GM12878 (cell line): ENCODE measurements at regions not wholly inside any gene's neighbourhood (a gene's known extent, or its start where the extent isn't known, plus 50 kb on each side); places are given as distances from the start of the nearest gene placed in this dataset.

Experiments used
- ATAC-seq: fragments of 200-7000 bp; cut with Tn5 transposase; 3 replicates; pipeline ENCODE4 v1.9.1; 2020; ENCODE audit warnings: mild to moderate bottlenecking, moderate library complexity
- BruUV-seq: library from RNA; stranded (reverse); fragments of 400-500 nt; replicated peaks from 2 replicates; lab custom pipeline; 2021; lab: Mats Ljungman, UMichigan
- CTCF ChIA-PET: fragments of 300-600 bp; sonication (Branson Sonifier 250); formaldehyde crosslinking; extraction: SDS; loops from one replicate; lab custom pipeline; 2021; ENCODE audit warnings: inconsistent platforms; lab: Yijun Ruan, JAX
- POLR2A ChIA-PET: fragments of 350-600 bp; formaldehyde crosslinking; extraction: SDS; loops from one replicate; lab custom pipeline; 2021; ENCODE audit warnings: inconsistent platforms; lab: Charles Lee
- RAD21 ChIA-PET: fragments of 300-600 bp; sonication (Branson Sonifier 250); formaldehyde crosslinking; loops from one replicate; lab custom pipeline; 2023; ENCODE audit warnings: antibody characterized with exemption; ENCODE audit not compliant: unreplicated experiment; lab: Charles Lee
- SMC1A ChIA-PET: fragments of 300-600 bp; sonication (Branson Sonifier 250); formaldehyde crosslinking; loops from one replicate; lab custom pipeline; 2023; ENCODE audit not compliant: unreplicated experiment, uncharacterized antibody; lab: Charles Lee
- DNase-seq: peaks from one replicate; pipeline ENCODE4 v3.0.0-alpha.2; 2011; ENCODE audit warnings: low read depth, low spot score
- FAIRE-seq: peaks from 3 replicates; lab custom pipeline; 2011; peaks lifted over from hg19 to GRCh38; lab: Jason Lieb, UNC
- H2AFZ ChIP-seq: 2 replicates; pipeline ENCODE4 v1.6.0; 2011; ENCODE audit warnings: low read depth, low read length, control low read depth; ENCODE audit not compliant: control insufficient read depth
- H3K27ac ChIP-seq: 2 replicates; pipeline ENCODE4 v1.5.1; 2011; ENCODE audit warnings: control low read depth; ENCODE audit not compliant: control insufficient read depth, insufficient read depth
- H3K27me3 ChIP-seq, 2 experiments: replicated peaks in 1 of 2; 2 replicates each; pipeline versions ENCODE4 v1.6.0 to v1.6.1; 2011; ENCODE audit warnings: low read length in 1 of 2; ENCODE audit not compliant: control insufficient read depth in 2 of 2, insufficient read depth in 2 of 2
- H3K36me3 ChIP-seq, 2 experiments: 2 replicates each; pipeline ENCODE4 v1.5.1; 2011; ENCODE audit warnings: low read length in 1 of 2; ENCODE audit not compliant: control insufficient read depth in 2 of 2, insufficient read depth in 2 of 2
- H3K4me1 ChIP-seq: 2 replicates; pipeline ENCODE4 v1.6.1; 2011; ENCODE audit warnings: mild to moderate bottlenecking, low read length, moderate library complexity, mixed read lengths; ENCODE audit not compliant: control insufficient read depth, insufficient read depth
- H3K4me2 ChIP-seq: 2 replicates; pipeline ENCODE4 v1.6.0; 2011; ENCODE audit warnings: control low read depth; ENCODE audit not compliant: control insufficient read depth, insufficient read depth
- H3K4me3 ChIP-seq: fragments of 200-600 bp; sonication (generic); 2 replicates; pipeline ENCODE4 v1.5.1; 2016
- H3K79me2 ChIP-seq: 2 replicates; pipeline ENCODE4 v1.6.0; 2011; ENCODE audit warnings: low read length; ENCODE audit not compliant: control insufficient read depth, insufficient read depth
- H3K9ac ChIP-seq: 2 replicates; pipeline ENCODE4 v1.8.0; 2011; ENCODE audit warnings: low read length, control low read depth, mixed read lengths; ENCODE audit not compliant: control insufficient read depth, insufficient read depth
- H3K9me3 ChIP-seq: replicated peaks from 3 replicates; pipeline ENCODE4 v1.5.1; 2011; ENCODE audit warnings: mild to moderate bottlenecking, low read length; ENCODE audit not compliant: control insufficient read depth, insufficient read depth
- H4K20me1 ChIP-seq: 2 replicates; pipeline ENCODE4 v1.6.0; 2011; ENCODE audit not compliant: control insufficient read depth, insufficient read depth
- ATF7 ChIP-seq: fragments of 450-650 bp; IDR thresholded peaks from 2 replicates; pipeline ENCODE4 v1.6.1; 2016; ENCODE audit warnings: low read depth, mild to moderate bottlenecking
- CREM ChIP-seq: IDR thresholded peaks from 2 replicates; pipeline ENCODE4 v1.6.1; 2014; ENCODE audit warnings: antibody characterized with exemption, low read depth
- EED ChIP-seq: sonication (generic); IDR thresholded peaks from 2 replicates; pipeline ENCODE4 v1.6.1; 2016; ENCODE audit warnings: antibody characterized with exemption, low read depth
- KDM1A ChIP-seq: fragments of 200-600 bp; sonication (generic); IDR thresholded peaks from 2 replicates; pipeline ENCODE4 v1.6.1; 2016; ENCODE audit warnings: borderline replicate concordance
- NFIC ChIP-seq: IDR thresholded peaks from 2 replicates; pipeline ENCODE4 v1.6.1; 2012; ENCODE audit warnings: low read depth, mild to moderate bottlenecking, inconsistent platforms, low read length, moderate library complexity
- NR2C1 ChIP-seq: fragments of 450-650 bp; IDR thresholded peaks from 2 replicates; pipeline ENCODE4 v1.6.1; 2017; ENCODE audit warnings: antibody characterized with exemption, mild to moderate bottlenecking, moderate library complexity
- PAX8 ChIP-seq: fragments of 450-650 bp; IDR thresholded peaks from 2 replicates; pipeline ENCODE4 v1.6.1; 2017; ENCODE audit warnings: mild to moderate bottlenecking, moderate library complexity
- PML ChIP-seq: IDR thresholded peaks from 2 replicates; pipeline ENCODE4 v1.6.1; 2012; ENCODE audit warnings: low read length, inconsistent platforms
- RELA ChIP-seq: fragments of 450-650 bp; IDR thresholded peaks from 2 replicates; pipeline ENCODE4 v1.8.0; 2014; ENCODE audit warnings: borderline replicate concordance; ENCODE audit not compliant: partially characterized antibody
- SIX5 ChIP-seq: IDR thresholded peaks from 2 replicates; pipeline ENCODE4 v1.6.1; 2011; ENCODE audit warnings: mild to moderate bottlenecking, low read depth, low read length, moderate library complexity; ENCODE audit not compliant: severe bottlenecking
- TBL1XR1 ChIP-seq: IDR thresholded peaks from 2 replicates; pipeline ENCODE4 v1.6.1; 2012; ENCODE audit warnings: low read depth, low read length, improper control_type of control experiment
- ZZZ3 ChIP-seq: IDR thresholded peaks from 2 replicates; pipeline ENCODE4 v1.6.1; 2011; ENCODE audit warnings: low read depth; ENCODE audit not compliant: control insufficient read depth, insufficient read length
- in situ Hi-C: fragments of 300-500 bp; cut with MboI; formaldehyde crosslinking; loops from 9 replicates; pipeline ENCODE4 v1.14.3; 2018; ENCODE audit warnings: mixed read lengths
- intact Hi-C: fragments of 100-400 bp; cut with micrococcal nuclease; formaldehyde crosslinking; loops from one replicate; pipeline ENCODE4 v1.14.2; 2022; ENCODE audit not compliant: unreplicated experiment
- TF ChIP-seq, protein P1 (sequence below): IDR thresholded peaks from 2 replicates; pipeline ENCODE4 v1.6.1; 2012; ENCODE audit warnings: low read depth, low read length, improper control_type of control experiment
- TF ChIP-seq, protein P2 (sequence below): fragments of 450-650 bp; formaldehyde crosslinking; IDR thresholded peaks from 2 replicates; pipeline ENCODE4 v1.5.0; 2022; ENCODE audit warnings: mild to moderate bottlenecking, missing genetic modification characterization
- TF ChIP-seq, protein P3 (sequence below): fragments of 450-650 bp; IDR thresholded peaks from 2 replicates; pipeline ENCODE4 v1.6.1; 2018; ENCODE audit warnings: borderline replicate concordance, mild to moderate bottlenecking; ENCODE audit not compliant: partially characterized antibody
- TF ChIP-seq, protein P4 (sequence below): fragments of 450-650 bp; IDR thresholded peaks from 2 replicates; pipeline ENCODE4 v1.6.1; 2017; ENCODE audit warnings: antibody characterized with exemption, mild to moderate bottlenecking, moderate library complexity

DNA sequence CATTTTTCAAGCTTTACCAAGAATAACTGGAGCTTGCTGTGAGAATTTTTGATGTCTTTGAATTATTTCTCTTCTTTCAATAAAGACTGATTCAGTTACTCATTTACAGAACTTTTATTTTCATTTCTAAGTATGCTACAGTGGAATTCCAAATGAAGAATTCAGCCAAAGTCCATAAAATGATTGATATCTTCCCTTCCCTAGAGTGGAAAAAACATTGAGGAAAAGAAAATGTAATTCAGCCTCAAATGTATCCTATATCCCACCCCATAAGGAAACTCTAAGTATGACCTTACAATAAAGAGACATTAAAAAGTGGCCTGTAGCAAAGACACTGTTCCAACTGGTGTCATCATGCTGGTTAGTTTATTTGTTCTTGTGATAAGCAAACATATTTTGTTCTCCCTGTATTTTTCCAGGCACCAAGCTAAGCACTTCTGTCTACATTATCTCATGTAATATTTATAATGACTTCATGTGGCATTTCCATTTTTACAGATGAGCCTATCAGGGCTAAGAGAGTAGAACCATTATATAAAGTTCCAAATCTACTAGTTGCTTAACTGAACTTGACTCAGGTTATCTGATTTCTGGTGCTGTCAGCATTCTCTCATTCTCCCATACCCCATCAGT is 450.4 kb downstream of the NEBL start:
- Histone ChIP-seq H3K27ac (no peak overlapping the region), H3K4me2 (no peak overlapping the region), H3K79me2 (no peaks in the 10 kb centered on the region), H3K4me3 (no peak overlapping the region), H3K36me3 (no peaks in the 10 kb centered on the region), H3K9me3 (no peaks in the 10 kb centered on the region), H3K9ac (no peak overlapping the region), H4K20me1 (no peaks in the 10 kb centered on the region), H2AFZ (no peak overlapping the region), H3K4me1 (no peaks in the 10 kb centered on the region), H3K27me3 (no peaks in the 10 kb centered on the region)
- BruUV-seq: no TSS peak
- CTCF ChIA-PET: no interaction called here
- TF ChIP-seq CREM: no peak
- TF ChIP-seq ATF7: no peak
- TF ChIP-seq, protein P1, sequence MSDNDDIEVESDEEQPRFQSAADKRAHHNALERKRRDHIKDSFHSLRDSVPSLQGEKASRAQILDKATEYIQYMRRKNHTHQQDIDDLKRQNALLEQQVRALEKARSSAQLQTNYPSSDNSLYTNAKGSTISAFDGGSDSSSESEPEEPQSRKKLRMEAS: no peak
- TF ChIP-seq, protein P2, sequence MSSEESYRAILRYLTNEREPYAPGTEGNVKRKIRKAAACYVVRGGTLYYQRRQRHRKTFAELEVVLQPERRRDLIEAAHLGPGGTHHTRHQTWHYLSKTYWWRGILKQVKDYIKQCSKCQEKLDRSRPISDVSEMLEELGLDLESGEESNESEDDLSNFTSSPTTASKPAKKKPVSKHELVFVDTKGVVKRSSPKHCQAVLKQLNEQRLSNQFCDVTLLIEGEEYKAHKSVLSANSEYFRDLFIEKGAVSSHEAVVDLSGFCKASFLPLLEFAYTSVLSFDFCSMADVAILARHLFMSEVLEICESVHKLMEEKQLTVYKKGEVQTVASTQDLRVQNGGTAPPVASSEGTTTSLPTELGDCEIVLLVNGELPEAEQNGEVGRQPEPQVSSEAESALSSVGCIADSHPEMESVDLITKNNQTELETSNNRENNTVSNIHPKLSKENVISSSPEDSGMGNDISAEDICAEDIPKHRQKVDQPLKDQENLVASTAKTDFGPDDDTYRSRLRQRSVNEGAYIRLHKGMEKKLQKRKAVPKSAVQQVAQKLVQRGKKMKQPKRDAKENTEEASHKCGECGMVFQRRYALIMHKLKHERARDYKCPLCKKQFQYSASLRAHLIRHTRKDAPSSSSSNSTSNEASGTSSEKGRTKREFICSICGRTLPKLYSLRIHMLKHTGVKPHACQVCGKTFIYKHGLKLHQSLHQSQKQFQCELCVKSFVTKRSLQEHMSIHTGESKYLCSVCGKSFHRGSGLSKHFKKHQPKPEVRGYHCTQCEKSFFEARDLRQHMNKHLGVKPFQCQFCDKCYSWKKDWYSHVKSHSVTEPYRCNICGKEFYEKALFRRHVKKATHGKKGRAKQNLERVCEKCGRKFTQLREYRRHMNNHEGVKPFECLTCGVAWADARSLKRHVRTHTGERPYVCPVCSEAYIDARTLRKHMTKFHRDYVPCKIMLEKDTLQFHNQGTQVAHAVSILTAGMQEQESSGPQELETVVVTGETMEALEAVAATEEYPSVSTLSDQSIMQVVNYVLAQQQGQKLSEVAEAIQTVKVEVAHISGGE (CRISPR knock-in tag): no peak
- TF ChIP-seq, protein P3, sequence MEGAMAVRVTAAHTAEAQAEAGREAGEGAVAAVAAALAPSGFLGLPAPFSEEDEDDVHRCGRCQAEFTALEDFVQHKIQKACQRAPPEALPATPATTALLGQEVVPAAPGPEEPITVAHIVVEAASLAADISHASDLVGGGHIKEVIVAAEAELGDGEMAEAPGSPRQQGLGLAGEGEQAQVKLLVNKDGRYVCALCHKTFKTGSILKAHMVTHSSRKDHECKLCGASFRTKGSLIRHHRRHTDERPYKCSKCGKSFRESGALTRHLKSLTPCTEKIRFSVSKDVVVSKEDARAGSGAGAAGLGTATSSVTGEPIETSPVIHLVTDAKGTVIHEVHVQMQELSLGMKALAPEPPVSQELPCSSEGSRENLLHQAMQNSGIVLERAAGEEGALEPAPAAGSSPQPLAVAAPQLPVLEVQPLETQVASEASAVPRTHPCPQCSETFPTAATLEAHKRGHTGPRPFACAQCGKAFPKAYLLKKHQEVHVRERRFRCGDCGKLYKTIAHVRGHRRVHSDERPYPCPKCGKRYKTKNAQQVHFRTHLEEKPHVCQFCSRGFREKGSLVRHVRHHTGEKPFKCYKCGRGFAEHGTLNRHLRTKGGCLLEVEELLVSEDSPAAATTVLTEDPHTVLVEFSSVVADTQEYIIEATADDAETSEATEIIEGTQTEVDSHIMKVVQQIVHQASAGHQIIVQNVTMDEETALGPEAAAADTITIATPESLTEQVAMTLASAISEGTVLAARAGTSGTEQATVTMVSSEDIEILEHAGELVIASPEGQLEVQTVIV: no peak
- no peak for TF ChIP-seq RELA
- TF ChIP-seq KDM1A: no peak
- no peak for TF ChIP-seq ZZZ3
- TF ChIP-seq PAX8: no peak
- TF ChIP-seq EED: no peak
- no peak for TF ChIP-seq NFIC
- no peak for TF ChIP-seq TBL1XR1
- TF ChIP-seq, protein P4, sequence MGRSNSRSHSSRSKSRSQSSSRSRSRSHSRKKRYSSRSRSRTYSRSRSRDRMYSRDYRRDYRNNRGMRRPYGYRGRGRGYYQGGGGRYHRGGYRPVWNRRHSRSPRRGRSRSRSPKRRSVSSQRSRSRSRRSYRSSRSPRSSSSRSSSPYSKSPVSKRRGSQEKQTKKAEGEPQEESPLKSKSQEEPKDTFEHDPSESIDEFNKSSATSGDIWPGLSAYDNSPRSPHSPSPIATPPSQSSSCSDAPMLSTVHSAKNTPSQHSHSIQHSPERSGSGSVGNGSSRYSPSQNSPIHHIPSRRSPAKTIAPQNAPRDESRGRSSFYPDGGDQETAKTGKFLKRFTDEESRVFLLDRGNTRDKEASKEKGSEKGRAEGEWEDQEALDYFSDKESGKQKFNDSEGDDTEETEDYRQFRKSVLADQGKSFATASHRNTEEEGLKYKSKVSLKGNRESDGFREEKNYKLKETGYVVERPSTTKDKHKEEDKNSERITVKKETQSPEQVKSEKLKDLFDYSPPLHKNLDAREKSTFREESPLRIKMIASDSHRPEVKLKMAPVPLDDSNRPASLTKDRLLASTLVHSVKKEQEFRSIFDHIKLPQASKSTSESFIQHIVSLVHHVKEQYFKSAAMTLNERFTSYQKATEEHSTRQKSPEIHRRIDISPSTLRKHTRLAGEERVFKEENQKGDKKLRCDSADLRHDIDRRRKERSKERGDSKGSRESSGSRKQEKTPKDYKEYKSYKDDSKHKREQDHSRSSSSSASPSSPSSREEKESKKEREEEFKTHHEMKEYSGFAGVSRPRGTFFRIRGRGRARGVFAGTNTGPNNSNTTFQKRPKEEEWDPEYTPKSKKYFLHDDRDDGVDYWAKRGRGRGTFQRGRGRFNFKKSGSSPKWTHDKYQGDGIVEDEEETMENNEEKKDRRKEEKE: no peak
- no peak for TF ChIP-seq NR2C1
- TF ChIP-seq PML: no peak
- TF ChIP-seq SIX5: no peak
- intact Hi-C loops: no loop called here
- POLR2A ChIA-PET: no interaction called here
- DNase-seq (no peak), ATAC-seq (no peak), FAIRE-seq (no peak)
- RAD21 ChIA-PET: interaction anchor here (0.6 kb wide), 1 partner anchor 487 kb away, joined by 4 read pairs; no protein-coding TSS in a partner anchor
- in situ Hi-C loops: no loop called here
- SMC1A ChIA-PET: no interaction called here
